ENCODE measurements at regions not wholly inside any gene's neighbourhood (a gene's known extent, or its start where the extent isn't known, plus 50 kb on each side); places are given as distances from the start of the nearest gene placed in this dataset.

- no peaks in the 10 kb centered on the region for H3K27me3 ChIP-seq (ENCODE audit: control insufficient read depth, insufficient read depth, low read length)
- H3K9me3 ChIP-seq (ENCODE audit: control insufficient read depth in 2 of 3, insufficient read depth in 1 of 3, low read length in 3 of 3): no peaks in the 10 kb centered on the region
- DNase-seq (no peak), FAIRE-seq (no peak)
- no peak overlapping the region for H3K27ac ChIP-seq (ENCODE audit: low read depth in 2 of 2, low read length in 2 of 2)
- no peak overlapping the region for H3K4me3 ChIP-seq (ENCODE audit: low read length in 3 of 3)
- intact Hi-C loops (cut with DNase I): no loop called here
- no peak for TF ChIP-seq CTCF (IDR thresholded peaks at IDR 0.05; ENCODE audit: borderline replicate concordance, extremely low read depth, insufficient read depth)
- no peak overlapping the region for H3K9ac ChIP-seq (ENCODE audit: low read length in 3 of 3)
- no peaks in the 10 kb centered on the region for H3K4me1 ChIP-seq (ENCODE audit: control insufficient read depth in 2 of 3, insufficient read depth in 2 of 3, low read depth in 1 of 3, low read length in 3 of 3)
- H3K36me3 ChIP-seq (ENCODE audit: control insufficient read depth in 2 of 3, insufficient read depth in 3 of 3, low read length in 3 of 3): no peaks in the 10 kb centered on the region
Measured at GRCh38 chr14:43243168-43243567, 1263.9 kb downstream of the FSCB start.

DNA sequence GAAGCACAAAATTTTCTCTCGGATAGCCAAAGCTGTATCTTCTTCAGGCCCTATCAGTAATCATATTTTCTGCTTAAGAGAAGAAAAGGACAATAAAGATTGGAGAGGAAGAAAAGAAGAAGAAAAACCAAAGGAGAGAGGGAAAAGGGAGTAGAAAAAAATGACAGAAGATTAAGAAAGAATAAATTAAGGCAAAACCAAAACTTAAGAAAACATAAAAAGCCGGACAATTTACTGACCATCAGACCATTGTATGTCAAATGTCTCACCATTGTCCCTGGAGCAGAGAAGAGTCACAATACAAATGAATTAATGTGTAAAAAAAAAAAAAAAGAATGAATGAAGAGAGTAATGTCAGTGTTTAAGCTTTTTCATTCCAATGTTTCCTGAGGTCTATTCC lies 1274.8 kb downstream of the FSCB start:
- intact Hi-C loops (cut with DNase I): no loop called here
- FAIRE-seq (no peak), DNase-seq (no peak)
- Histone ChIP-seq H3K27ac (ENCODE audit: low read depth in 2 of 2, low read length in 2 of 2) (no peak overlapping the region), H3K27me3 (ENCODE audit: control insufficient read depth, insufficient read depth, low read length) (no peaks in the 10 kb centered on the region), H3K36me3 (ENCODE audit: control insufficient read depth in 2 of 3, insufficient read depth in 3 of 3, low read length in 3 of 3) (no peaks in the 10 kb centered on the region), H3K4me1 (ENCODE audit: control insufficient read depth in 2 of 3, insufficient read depth in 2 of 3, low read depth in 1 of 3, low read length in 3 of 3) (no peaks in the 10 kb centered on the region), H3K9me3 (ENCODE audit: control insufficient read depth in 2 of 3, insufficient read depth in 1 of 3, low read length in 3 of 3) (no peaks in the 10 kb centered on the region), H3K9ac (ENCODE audit: low read length in 3 of 3) (no peak overlapping the region), H3K4me3 (ENCODE audit: low read length in 3 of 3) (no peak overlapping the region)
- no peak for TF ChIP-seq CTCF (IDR thresholded peaks at IDR 0.05; ENCODE audit: borderline replicate concordance, extremely low read depth, insufficient read depth)

- Histone ChIP-seq H3K9me3 (ENCODE audit: control insufficient read depth in 2 of 3, insufficient read depth in 1 of 3, low read length in 3 of 3) (no peaks in the 10 kb centered on the region), H3K36me3 (ENCODE audit: control insufficient read depth in 2 of 3, insufficient read depth in 3 of 3, low read length in 3 of 3) (no peaks in the 10 kb centered on the region), H3K27me3 (ENCODE audit: control insufficient read depth, insufficient read depth, low read length) (no peaks in the 10 kb centered on the region), H3K4me3 (ENCODE audit: low read length in 3 of 3) (no peak overlapping the region), H3K9ac (ENCODE audit: low read length in 3 of 3) (no peak overlapping the region), H3K27ac (ENCODE audit: low read depth in 2 of 2, low read length in 2 of 2) (no peak overlapping the region), H3K4me1 (ENCODE audit: control insufficient read depth in 2 of 3, insufficient read depth in 2 of 3, low read depth in 1 of 3, low read length in 3 of 3) (no peaks in the 10 kb centered on the region)
- TF ChIP-seq CTCF (IDR thresholded peaks at IDR 0.05; ENCODE audit: borderline replicate concordance, extremely low read depth, insufficient read depth): no peak
- intact Hi-C loops (cut with DNase I): no loop called here
- FAIRE-seq: no peak
- DNase-seq: no peak
Measured at GRCh38 chr14:43215524-43215923, 1291.6 kb downstream of the FSCB start.

GRCh38 chr14:43207189-43207588 lies 1299.9 kb downstream of the FSCB start:
- DNase-seq (no peak), FAIRE-seq (no peak)
- H3K4me1 ChIP-seq (ENCODE audit: control insufficient read depth in 2 of 3, insufficient read depth in 2 of 3, low read depth in 1 of 3, low read length in 3 of 3): no peaks in the 10 kb centered on the region
- TF ChIP-seq CTCF (IDR thresholded peaks at IDR 0.05; ENCODE audit: borderline replicate concordance, extremely low read depth, insufficient read depth): no peak
- H3K4me3 ChIP-seq (ENCODE audit: low read length in 3 of 3): no peak overlapping the region
- no peaks in the 10 kb centered on the region for H3K9me3 ChIP-seq (ENCODE audit: control insufficient read depth in 2 of 3, insufficient read depth in 1 of 3, low read length in 3 of 3)
- intact Hi-C loops (cut with DNase I): no loop called here
- no peaks in the 10 kb centered on the region for H3K27me3 ChIP-seq (ENCODE audit: control insufficient read depth, insufficient read depth, low read length)
- H3K36me3 ChIP-seq (ENCODE audit: control insufficient read depth in 2 of 3, insufficient read depth in 3 of 3, low read length in 3 of 3): no peaks in the 10 kb centered on the region
- no peak overlapping the region for H3K9ac ChIP-seq (ENCODE audit: low read length in 3 of 3)
- no peak overlapping the region for H3K27ac ChIP-seq (ENCODE audit: low read depth in 2 of 2, low read length in 2 of 2)

Data from kidney (tissue), 13 donors.